ENCODE measurements at regions not wholly inside any gene's neighbourhood (a gene's known extent, or its start where the extent isn't known, plus 50 kb on each side); places are given as distances from the start of the nearest gene placed in this dataset.

DNA sequence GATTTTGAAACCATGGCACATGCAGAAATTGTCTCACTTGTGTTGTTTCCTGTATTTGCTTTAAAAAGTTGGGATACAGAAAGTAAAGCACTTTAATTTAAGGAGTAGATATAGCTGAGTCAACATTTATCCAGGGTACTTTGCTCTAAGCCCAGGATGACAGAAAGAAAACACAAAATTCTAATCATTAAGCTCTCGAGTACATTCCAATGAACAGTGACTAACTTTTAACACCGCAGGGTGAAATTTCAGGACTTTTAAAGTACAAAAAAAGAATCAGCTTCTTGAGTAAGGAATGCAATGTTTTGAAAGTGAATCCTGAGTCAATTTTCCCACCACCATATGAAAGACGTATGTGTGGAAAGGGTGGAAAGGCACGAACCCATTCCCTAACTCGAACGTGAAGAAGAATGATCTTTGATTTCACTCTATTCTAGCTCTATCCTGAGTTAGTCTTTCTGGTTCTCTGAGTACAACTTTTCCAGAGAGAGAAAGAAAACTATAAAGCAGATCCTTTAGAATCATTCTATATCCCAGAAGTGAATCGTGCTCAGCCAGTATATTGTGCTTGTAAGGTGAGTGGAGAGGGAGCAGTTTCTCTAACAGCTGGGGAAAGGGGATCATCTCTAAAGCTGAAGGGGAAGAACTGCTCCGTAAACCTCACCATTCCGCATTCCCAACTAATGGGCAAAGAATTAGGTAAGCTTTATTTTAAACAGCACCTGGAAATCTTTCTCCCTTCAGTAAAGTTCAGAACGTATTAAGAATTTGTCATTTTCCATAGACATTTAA is 779.0 kb upstream of the FLRT2 start:
- no peak overlapping the region for H3K27ac Mint-ChIP-seq (ENCODE audit: unreplicated experiment)
- H3K36me3 ChIP-seq (ENCODE audit: control insufficient read depth, insufficient read depth, low read length) = no peaks in the 10 kb centered on the region
- H3K27me3 Mint-ChIP-seq (ENCODE audit: insufficient read depth, unreplicated experiment) = no peaks in the 10 kb centered on the region
- TF ChIP-seq, protein P1, sequence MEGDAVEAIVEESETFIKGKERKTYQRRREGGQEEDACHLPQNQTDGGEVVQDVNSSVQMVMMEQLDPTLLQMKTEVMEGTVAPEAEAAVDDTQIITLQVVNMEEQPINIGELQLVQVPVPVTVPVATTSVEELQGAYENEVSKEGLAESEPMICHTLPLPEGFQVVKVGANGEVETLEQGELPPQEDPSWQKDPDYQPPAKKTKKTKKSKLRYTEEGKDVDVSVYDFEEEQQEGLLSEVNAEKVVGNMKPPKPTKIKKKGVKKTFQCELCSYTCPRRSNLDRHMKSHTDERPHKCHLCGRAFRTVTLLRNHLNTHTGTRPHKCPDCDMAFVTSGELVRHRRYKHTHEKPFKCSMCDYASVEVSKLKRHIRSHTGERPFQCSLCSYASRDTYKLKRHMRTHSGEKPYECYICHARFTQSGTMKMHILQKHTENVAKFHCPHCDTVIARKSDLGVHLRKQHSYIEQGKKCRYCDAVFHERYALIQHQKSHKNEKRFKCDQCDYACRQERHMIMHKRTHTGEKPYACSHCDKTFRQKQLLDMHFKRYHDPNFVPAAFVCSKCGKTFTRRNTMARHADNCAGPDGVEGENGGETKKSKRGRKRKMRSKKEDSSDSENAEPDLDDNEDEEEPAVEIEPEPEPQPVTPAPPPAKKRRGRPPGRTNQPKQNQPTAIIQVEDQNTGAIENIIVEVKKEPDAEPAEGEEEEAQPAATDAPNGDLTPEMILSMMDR (IDR thresholded peaks at IDR 0.05; ENCODE audit: insufficient read depth in 1 of 2, low read depth in 1 of 2, low read length in 1 of 2, severe bottlenecking in 1 of 2, unreplicated experiment in 1 of 2) = no peak
- ChIA-PET POLR2A (no interaction called here), CTCF (no interaction called here)
- no peaks in the 10 kb centered on the region for H3K27me3 ChIP-seq (replicated peaks; ENCODE audit: control insufficient read depth, insufficient read depth, low read length)
- no peak for DNase-seq
- H3K4me3 ChIP-seq (ENCODE audit: low read depth, low read length) = no peak overlapping the region
- no TSS peak for BruUV-seq (replicated peaks)
- no peaks in the 10 kb centered on the region for H3K36me3 Mint-ChIP-seq (ENCODE audit: insufficient read depth, unreplicated experiment)
- no peak overlapping the region for H3K4me3 Mint-ChIP-seq (ENCODE audit: unreplicated experiment)
- H3K9me3 ChIP-seq = no peaks in the 10 kb centered on the region
- intact Hi-C loops (cut with micrococcal nuclease; ENCODE audit: unreplicated experiment) = no loop called here
- H3K4me1 ChIP-seq = no peaks in the 10 kb centered on the region
- no peaks in the 10 kb centered on the region for H3K9me3 Mint-ChIP-seq (ENCODE audit: unreplicated experiment)
- H3K4me1 Mint-ChIP-seq (ENCODE audit: low read depth, unreplicated experiment) = no peaks in the 10 kb centered on the region

DNA sequence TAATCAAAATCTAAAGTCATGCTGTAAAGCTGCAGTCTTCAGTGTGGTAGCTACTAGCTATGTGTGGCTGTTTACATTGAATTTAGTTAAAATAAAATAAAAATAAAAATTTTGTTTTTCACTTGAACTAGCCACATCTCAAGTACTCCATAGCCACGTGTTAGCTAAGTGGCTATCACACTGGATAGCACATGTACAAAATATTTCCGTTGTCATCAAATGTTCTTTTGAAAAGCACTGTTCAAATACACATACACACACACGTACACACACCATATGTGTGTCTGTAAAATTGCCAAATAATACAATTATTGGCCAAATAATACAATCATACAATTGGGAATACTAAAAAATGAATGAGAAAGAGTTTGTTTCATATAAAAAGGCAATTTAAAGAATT is 778.2 kb upstream of the FLRT2 start:
- Mint-ChIP-seq H3K27ac (ENCODE audit: unreplicated experiment) (no peak overlapping the region), H3K4me1 (ENCODE audit: low read depth, unreplicated experiment) (no peaks in the 10 kb centered on the region), H3K36me3 (ENCODE audit: insufficient read depth, unreplicated experiment) (no peaks in the 10 kb centered on the region), H3K27me3 (ENCODE audit: insufficient read depth, unreplicated experiment) (no peaks in the 10 kb centered on the region), H3K9me3 (ENCODE audit: unreplicated experiment) (no peaks in the 10 kb centered on the region), H3K4me3 (ENCODE audit: unreplicated experiment) (no peak overlapping the region)
- Histone ChIP-seq H3K9me3 (no peaks in the 10 kb centered on the region), H3K27me3 (replicated peaks; ENCODE audit: control insufficient read depth, insufficient read depth, low read length) (no peaks in the 10 kb centered on the region), H3K4me1 (no peaks in the 10 kb centered on the region), H3K36me3 (ENCODE audit: control insufficient read depth, insufficient read depth, low read length) (no peaks in the 10 kb centered on the region), H3K4me3 (ENCODE audit: low read depth, low read length) (no peak overlapping the region)
- ChIA-PET POLR2A (no interaction called here), CTCF (no interaction called here)
- no peak for DNase-seq
- TF ChIP-seq, protein P1 (IDR thresholded peaks at IDR 0.05; ENCODE audit: insufficient read depth in 1 of 2, low read depth in 1 of 2, low read length in 1 of 2, severe bottlenecking in 1 of 2, unreplicated experiment in 1 of 2) = no peak
- intact Hi-C loops (cut with micrococcal nuclease; ENCODE audit: unreplicated experiment) = no loop called here
- no TSS peak for BruUV-seq (replicated peaks)

DNA sequence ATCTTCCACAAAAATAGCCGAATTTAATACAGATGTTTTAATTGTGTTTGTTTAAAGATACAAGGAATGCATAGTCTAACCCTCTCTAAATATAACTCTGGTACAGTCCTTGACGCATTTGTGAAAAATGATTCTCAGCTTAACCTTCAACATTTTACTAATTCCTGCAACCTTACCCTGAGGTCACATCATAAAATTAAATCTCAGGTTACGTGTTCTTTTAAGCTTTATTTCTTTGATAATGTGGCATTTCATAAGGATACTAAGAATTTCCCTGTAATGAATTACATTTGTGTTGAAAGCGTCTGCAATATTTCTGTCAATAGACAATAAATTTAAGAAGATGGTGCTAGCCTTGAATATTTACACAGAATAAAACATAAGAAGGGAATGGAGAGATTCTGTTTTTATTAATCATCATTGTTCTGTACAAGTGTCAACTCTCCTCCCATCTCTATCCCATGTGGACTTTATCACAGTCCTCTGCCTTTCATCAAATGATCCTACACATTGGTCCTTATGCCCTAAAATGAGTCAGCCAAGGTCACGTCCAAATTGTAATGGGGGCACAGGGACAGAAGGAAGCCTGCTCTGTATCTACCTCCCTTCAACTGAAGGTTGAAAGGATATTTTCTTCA is 769.3 kb upstream of the FLRT2 start:
- H3K9me3 Mint-ChIP-seq (ENCODE audit: unreplicated experiment) = no peaks in the 10 kb centered on the region
- ChIA-PET POLR2A (no interaction called here), CTCF (no interaction called here)
- no peaks in the 10 kb centered on the region for H3K4me1 Mint-ChIP-seq (ENCODE audit: low read depth, unreplicated experiment)
- Histone ChIP-seq H3K36me3 (ENCODE audit: control insufficient read depth, insufficient read depth, low read length) (no peaks in the 10 kb centered on the region), H3K4me3 (ENCODE audit: low read depth, low read length) (no peak overlapping the region), H3K9me3 (no peaks in the 10 kb centered on the region), H3K4me1 (no peaks in the 10 kb centered on the region), H3K27me3 (replicated peaks; ENCODE audit: control insufficient read depth, insufficient read depth, low read length) (no peaks in the 10 kb centered on the region)
- no peak overlapping the region for H3K27ac Mint-ChIP-seq (ENCODE audit: unreplicated experiment)
- TF ChIP-seq, protein P1 (IDR thresholded peaks at IDR 0.05; ENCODE audit: insufficient read depth in 1 of 2, low read depth in 1 of 2, low read length in 1 of 2, severe bottlenecking in 1 of 2, unreplicated experiment in 1 of 2) = no peak
- H3K36me3 Mint-ChIP-seq (ENCODE audit: insufficient read depth, unreplicated experiment) = no peaks in the 10 kb centered on the region
- H3K4me3 Mint-ChIP-seq (ENCODE audit: unreplicated experiment) = no peak overlapping the region
- no peak for DNase-seq
- intact Hi-C loops (cut with micrococcal nuclease; ENCODE audit: unreplicated experiment) = no loop called here
- no TSS peak for BruUV-seq (replicated peaks)
- no peaks in the 10 kb centered on the region for H3K27me3 Mint-ChIP-seq (ENCODE audit: insufficient read depth, unreplicated experiment)

Measured in Caco-2 (cell line).